Lung (tissue), 11 donors: ENCODE measurements at regions not wholly inside any gene's neighbourhood (a gene's known extent, or its start where the extent isn't known, plus 50 kb on each side); places are given as distances from the start of the nearest gene placed in this dataset.

ENCODE experiments used
- ATAC-seq: fragments of 200-7000 bp; cut with Tn5 transposase; one replicate; pipeline ENCODE4 v1.9.1; 2020; ENCODE audit warnings: moderate number of reproducible peaks; ENCODE audit not compliant: insufficient read depth, low FRiP score
- DNase-seq, 3 donors: peaks; one replicate each; pipeline ENCODE4 v3.0.0-alpha.2; 2013 to 2017
- H3K27ac ChIP-seq, 2 donors: one replicate each; pipeline ENCODE4 v1.5.1; 2013; ENCODE audit warnings: mild to moderate bottlenecking in 2 of 2, moderate library complexity in 2 of 2, control low read depth in 1 of 2, inconsistent platforms in 1 of 2, low read depth in 1 of 2, low read length in 1 of 2
- H3K27me3 ChIP-seq, 3 donors: one replicate each; pipeline ENCODE4 v1.5.1; 2013; ENCODE audit warnings: low read length in 2 of 3; ENCODE audit not compliant: control insufficient read depth in 3 of 3, insufficient read depth in 3 of 3
- H3K36me3 ChIP-seq, 4 donors: one replicate each; pipeline ENCODE4 v1.5.1; 2013; ENCODE audit warnings: low read length in 4 of 4, mild to moderate bottlenecking in 1 of 4, moderate library complexity in 1 of 4; ENCODE audit not compliant: control insufficient read depth in 4 of 4, insufficient read depth in 4 of 4
- H3K4me1 ChIP-seq, 5 donors: one replicate each; pipeline ENCODE4 v1.5.1; 2013; ENCODE audit warnings: low read length in 5 of 5, mild to moderate bottlenecking in 2 of 5, moderate library complexity in 1 of 5; ENCODE audit not compliant: control insufficient read depth in 5 of 5, insufficient read depth in 5 of 5
- H3K4me3 ChIP-seq: one replicate; pipeline ENCODE4 v1.5.1; 2013; ENCODE audit warnings: mild to moderate bottlenecking, control low read depth, moderate library complexity
- H3K9ac ChIP-seq, 2 donors: one replicate each; pipeline ENCODE4 v1.5.1; 2013; ENCODE audit warnings: low read length in 2 of 2, control low read depth in 1 of 2; ENCODE audit not compliant: insufficient read depth in 1 of 2
- H3K9me3 ChIP-seq, 4 donors: one replicate each; pipeline ENCODE4 v1.5.1; 2013; ENCODE audit warnings: low read length in 3 of 4, mild to moderate bottlenecking in 1 of 4, moderate library complexity in 1 of 4; ENCODE audit not compliant: control insufficient read depth in 4 of 4, insufficient read depth in 3 of 4
- WGBS, 2 donors: extraction: QIAGEN DNeasy Blood & Tissue Kit; methylation state at CpG; one replicate each; pipeline ENCODE4 v1.1.7; 2013; 5-methylcytosine and 5-hydroxymethylcytosine counted together
- TF ChIP-seq, protein P1 (sequence below): IDR thresholded peaks from 2 replicates; pipeline ENCODE4 v1.5.1; 2012; ENCODE audit warnings: mild to moderate bottlenecking; ENCODE audit errors: control extremely low read depth, extremely low read depth
- donor health status: control.
- donor health status: control.
- donor health status: Bipolar disorder and iron deficiency.
- donor health status: healthy.
- donor health status: DM: yes; HTN: yes; CAD: no.

DNA sequence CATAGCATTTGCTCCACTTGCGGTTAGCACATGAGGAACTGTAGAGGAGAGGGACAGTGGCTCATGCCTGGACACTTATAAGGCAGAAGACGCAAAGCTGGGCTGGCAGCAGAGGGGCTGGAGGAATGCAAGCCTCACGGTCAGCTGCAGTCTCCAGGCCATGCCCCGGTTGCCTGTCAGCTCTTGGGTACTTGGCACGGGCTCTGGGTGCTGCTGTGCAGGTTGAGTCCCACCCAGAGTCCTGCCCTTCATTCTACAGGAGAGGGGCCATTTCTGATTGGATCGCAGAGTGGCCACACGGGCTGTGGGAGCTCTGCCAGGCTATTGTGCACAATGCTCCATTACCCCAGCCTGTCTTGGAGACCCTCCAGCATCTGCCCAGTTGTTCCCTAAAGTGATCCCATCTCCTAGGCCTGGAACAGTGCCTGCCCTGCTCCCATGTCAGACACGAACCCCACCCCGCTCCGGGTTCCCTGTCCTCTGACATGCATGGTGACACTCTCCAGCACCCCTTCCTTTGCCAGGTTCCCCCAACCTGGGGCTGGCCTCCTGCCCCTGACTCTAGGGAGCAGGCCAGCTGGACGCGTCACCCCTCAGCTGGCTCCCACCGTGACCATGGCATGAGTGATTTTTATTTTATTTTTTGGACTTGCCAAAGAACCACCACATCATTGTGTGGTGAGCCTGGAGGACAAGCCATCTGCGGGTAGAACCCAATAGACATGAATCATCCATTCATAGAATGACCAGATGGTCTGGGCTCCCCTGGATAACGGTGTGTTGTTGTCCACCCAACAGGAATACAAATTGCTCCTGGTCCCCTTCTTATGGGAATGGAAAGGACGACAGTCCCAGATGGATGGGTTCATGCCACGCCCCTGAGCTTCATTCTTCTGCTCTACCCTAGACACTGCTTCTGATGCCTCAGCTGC, 51.0 kb upstream of the KLF13 start:
- Histone ChIP-seq H3K27ac (no peak overlapping the region), H3K4me1 (peaks cover 0 to 19% (median 9%) of the 10 kb centered on the region in 5 donors), H3K36me3 (no peaks in the 10 kb centered on the region), H3K27me3 (no peaks in the 10 kb centered on the region), H3K9me3 (no peaks in the 10 kb centered on the region), H3K9ac (no peak overlapping the region), H3K4me3 (no peak overlapping the region)
- WGBS, 2 donors: 89 to 90% methylated on average over 17 of the region's 17 CpGs
- DNase-seq: no peak
- TF ChIP-seq, protein P1, sequence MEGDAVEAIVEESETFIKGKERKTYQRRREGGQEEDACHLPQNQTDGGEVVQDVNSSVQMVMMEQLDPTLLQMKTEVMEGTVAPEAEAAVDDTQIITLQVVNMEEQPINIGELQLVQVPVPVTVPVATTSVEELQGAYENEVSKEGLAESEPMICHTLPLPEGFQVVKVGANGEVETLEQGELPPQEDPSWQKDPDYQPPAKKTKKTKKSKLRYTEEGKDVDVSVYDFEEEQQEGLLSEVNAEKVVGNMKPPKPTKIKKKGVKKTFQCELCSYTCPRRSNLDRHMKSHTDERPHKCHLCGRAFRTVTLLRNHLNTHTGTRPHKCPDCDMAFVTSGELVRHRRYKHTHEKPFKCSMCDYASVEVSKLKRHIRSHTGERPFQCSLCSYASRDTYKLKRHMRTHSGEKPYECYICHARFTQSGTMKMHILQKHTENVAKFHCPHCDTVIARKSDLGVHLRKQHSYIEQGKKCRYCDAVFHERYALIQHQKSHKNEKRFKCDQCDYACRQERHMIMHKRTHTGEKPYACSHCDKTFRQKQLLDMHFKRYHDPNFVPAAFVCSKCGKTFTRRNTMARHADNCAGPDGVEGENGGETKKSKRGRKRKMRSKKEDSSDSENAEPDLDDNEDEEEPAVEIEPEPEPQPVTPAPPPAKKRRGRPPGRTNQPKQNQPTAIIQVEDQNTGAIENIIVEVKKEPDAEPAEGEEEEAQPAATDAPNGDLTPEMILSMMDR: no peak
- ATAC-seq: no peak

DNA sequence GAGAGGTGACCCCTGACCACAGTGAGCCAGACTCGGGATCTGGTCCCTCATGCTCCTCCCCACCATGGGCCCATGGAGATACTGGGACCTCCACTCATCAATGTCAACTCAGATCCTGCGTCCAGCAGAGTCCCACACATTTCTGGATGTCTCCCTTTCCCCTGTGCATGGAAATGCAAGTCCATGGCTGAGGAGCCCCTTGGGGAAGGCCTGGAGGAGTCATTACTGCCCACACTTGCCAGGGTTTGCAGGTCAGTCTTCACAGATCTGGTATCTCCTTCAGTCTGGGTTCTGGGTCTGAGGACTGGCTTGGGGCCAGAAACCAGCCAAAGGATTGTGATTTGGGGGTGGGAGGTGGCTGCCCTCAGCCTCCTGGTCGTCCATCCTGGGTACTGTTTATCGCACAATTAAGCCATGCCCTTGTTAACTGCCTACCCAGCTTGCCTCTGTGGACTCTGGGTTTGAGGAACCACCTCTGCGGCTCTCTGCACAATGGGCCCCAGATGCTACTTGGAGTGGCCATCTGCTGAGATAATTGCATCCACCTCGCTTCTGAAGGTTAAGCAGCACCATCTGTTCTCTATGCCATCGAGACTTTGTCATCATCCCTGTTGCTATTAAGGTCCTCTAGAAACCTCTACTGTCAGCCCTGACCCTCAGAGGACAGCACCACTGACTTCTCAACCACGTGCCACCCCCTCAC, 49.9 kb upstream of the KLF13 start:
- no peaks in the 10 kb centered on the region for H3K36me3 ChIP-seq
- no peak for ATAC-seq
- no peak for DNase-seq
- H3K4me3 ChIP-seq: no peak overlapping the region
- H3K9me3 ChIP-seq: no peaks in the 10 kb centered on the region
- no peak overlapping the region for H3K27ac ChIP-seq
- peaks cover 0 to 19% (median 8%) of the 10 kb centered on the region in 5 donors for H3K4me1 ChIP-seq
- no peak overlapping the region for H3K9ac ChIP-seq
- no peaks in the 10 kb centered on the region for H3K27me3 ChIP-seq
- TF ChIP-seq, protein P1: no peak
- WGBS, 2 donors: 91 to 93% methylated on average over 8 of the region's 8 CpGs
